HFFc6 (cell line): ENCODE measurements at regions not wholly inside any gene's neighbourhood (a gene's known extent, or its start where the extent isn't known, plus 50 kb on each side); places are given as distances from the start of the nearest gene placed in this dataset.
A peak's percentile ranks its signal among the peaks of the same experiment; 100 is the strongest.

Experiments
- DNase-seq: peaks from one replicate; pipeline ENCODE4 v3.0.0-alpha.2; 2018
- H3K27ac Mint-ChIP-seq: 2 replicates; pipeline ENCODE4 v1.8.0; 2020; ENCODE audit warnings: mild to moderate bottlenecking, mixed read lengths
- H3K27me3 Mint-ChIP-seq: 2 replicates; pipeline ENCODE4 v1.8.0; 2021; ENCODE audit warnings: mild to moderate bottlenecking, moderate library complexity, mixed read lengths; ENCODE audit not compliant: insufficient read depth
- H3K36me3 Mint-ChIP-seq: 2 replicates; pipeline ENCODE4 v1.8.0; 2021; ENCODE audit warnings: low read depth, mixed read lengths
- H3K4me1 Mint-ChIP-seq: 2 replicates; pipeline ENCODE4 v1.8.0; 2020; ENCODE audit warnings: low read depth, mixed read lengths
- H3K4me3 Mint-ChIP-seq: 2 replicates; pipeline ENCODE4 v1.8.0; 2020; ENCODE audit warnings: mild to moderate bottlenecking, moderate library complexity, mixed read lengths
- H3K9me3 Mint-ChIP-seq: 2 replicates; pipeline ENCODE4 v1.8.0; 2020; ENCODE audit warnings: mild to moderate bottlenecking, mixed read lengths
- CTCF ChIP-seq: fragments of 200-600 bp; sonication (generic); IDR thresholded peaks from 2 replicates; pipeline ENCODE4 v1.5.0; 2021; ENCODE audit warnings: antibody characterized with exemption, mild to moderate bottlenecking

DNA sequence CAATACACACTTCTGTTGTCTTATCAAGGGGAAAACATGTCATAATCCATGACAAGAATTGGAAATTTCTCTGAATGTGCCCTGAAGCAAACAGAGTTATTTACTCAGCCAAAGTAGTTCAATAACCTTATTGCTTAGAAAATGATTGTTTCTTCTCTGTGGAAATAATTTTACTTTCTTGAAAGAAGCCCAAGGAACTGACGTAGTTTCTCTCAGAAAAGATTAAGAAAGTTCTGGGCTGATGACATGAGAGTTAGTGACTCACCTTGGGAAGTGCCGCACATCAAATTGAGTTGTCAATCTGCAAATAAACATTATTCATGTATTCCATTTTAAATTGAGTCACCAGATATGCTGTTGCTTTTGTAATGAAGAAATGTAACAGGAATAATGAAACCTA lies 418.6 kb upstream of the LRRC4C start:
- no peaks in the 10 kb centered on the region for H3K36me3 Mint-ChIP-seq
- no peak overlapping the region for H3K4me3 Mint-ChIP-seq
- no peak for TF ChIP-seq CTCF
- H3K4me1 Mint-ChIP-seq = peaks cover 8% of the 10 kb centered on the region; the same call in 1 of the 2 replicates
- H3K27ac Mint-ChIP-seq = no peak overlapping the region
- peaks cover 1% of the 10 kb centered on the region; the same call in 1 of the 2 replicates for H3K27me3 Mint-ChIP-seq
- DNase-seq = no peak
- peaks cover 15% of the 10 kb centered on the region for H3K9me3 Mint-ChIP-seq

- peaks cover 8% of the 10 kb centered on the region; the same call in 1 of the 2 replicates for H3K4me1 Mint-ChIP-seq
- TF ChIP-seq CTCF = no peak
- no peaks in the 10 kb centered on the region for H3K36me3 Mint-ChIP-seq
- peaks cover 1% of the 10 kb centered on the region; the same call in 1 of the 2 replicates for H3K27me3 Mint-ChIP-seq
- no peak overlapping the region for H3K4me3 Mint-ChIP-seq
- peak; percentile 73 for DNase-seq
- H3K27ac Mint-ChIP-seq = peak overlapping the region; percentile 70
- H3K9me3 Mint-ChIP-seq = peaks cover 20% of the 10 kb centered on the region
Measured at GRCh38 chr11:41879214-41879613, 419.8 kb upstream of the LRRC4C start.

DNA sequence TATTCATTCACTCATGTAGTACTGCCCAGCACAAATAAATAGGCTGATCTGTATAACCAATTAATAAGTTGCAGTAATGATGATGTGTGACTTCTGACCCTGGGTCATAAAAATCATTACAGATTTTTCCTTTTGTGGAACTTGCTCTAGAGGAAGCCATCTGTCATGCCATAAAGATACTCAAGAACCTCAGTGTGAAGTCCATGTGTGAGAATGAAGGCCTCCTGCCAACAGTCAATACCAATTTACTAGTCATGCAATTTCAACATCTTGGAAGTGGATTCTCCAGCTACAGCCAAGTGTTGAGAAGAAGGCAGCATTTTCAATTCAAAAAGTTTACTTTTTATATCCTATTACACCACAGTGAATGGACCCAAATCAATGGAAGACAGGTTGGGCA lies 435.6 kb upstream of the LRRC4C start:
- H3K4me3 Mint-ChIP-seq = no peak overlapping the region
- no peak overlapping the region for H3K27ac Mint-ChIP-seq
- no peaks in the 10 kb centered on the region; the same call in 1 of the 2 replicates for H3K9me3 Mint-ChIP-seq
- H3K4me1 Mint-ChIP-seq = no peaks in the 10 kb centered on the region
- TF ChIP-seq CTCF = no peak
- H3K36me3 Mint-ChIP-seq = no peaks in the 10 kb centered on the region
- DNase-seq = no peak
- H3K27me3 Mint-ChIP-seq = peaks cover 2% of the 10 kb centered on the region; the same call in 1 of the 2 replicates

- H3K27ac Mint-ChIP-seq = no peak overlapping the region
- H3K4me3 Mint-ChIP-seq = no peak overlapping the region
- H3K36me3 Mint-ChIP-seq = no peaks in the 10 kb centered on the region
- peaks cover 7% of the 10 kb centered on the region for H3K9me3 Mint-ChIP-seq
- no peak for TF ChIP-seq CTCF
- no peaks in the 10 kb centered on the region for H3K4me1 Mint-ChIP-seq
- H3K27me3 Mint-ChIP-seq = no peaks in the 10 kb centered on the region
- no peak for DNase-seq
Measured at GRCh38 chr11:41897991-41898390, 438.5 kb upstream of the LRRC4C start.

DNA sequence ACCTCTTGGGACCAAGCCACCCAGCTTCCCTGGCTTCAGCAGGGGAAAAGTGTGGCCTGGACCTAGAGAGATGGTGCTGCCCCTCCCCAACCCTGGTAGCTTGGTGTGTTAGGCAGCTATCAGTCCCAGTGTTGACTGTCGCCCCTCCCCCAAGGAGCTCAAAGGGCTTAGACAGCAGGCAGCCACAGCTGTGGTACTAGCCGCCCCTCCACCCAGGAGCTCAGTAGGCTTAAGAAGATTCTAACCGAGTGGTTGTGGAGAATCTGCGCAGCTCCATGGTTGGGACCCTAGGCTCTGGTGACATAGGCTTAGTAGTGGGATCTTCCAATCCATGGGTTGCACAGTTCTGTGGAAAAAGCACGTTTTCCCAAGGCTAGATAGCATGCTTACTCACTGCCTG lies 458.4 kb upstream of the LRRC4C start:
- H3K4me1 Mint-ChIP-seq = no peaks in the 10 kb centered on the region
- H3K36me3 Mint-ChIP-seq = no peaks in the 10 kb centered on the region; the same call in 1 of the 2 replicates
- DNase-seq = no peak
- H3K27ac Mint-ChIP-seq = no peak overlapping the region
- no peak for TF ChIP-seq CTCF
- H3K27me3 Mint-ChIP-seq = no peaks in the 10 kb centered on the region
- H3K9me3 Mint-ChIP-seq = peaks cover 44% of the 10 kb centered on the region
- H3K4me3 Mint-ChIP-seq = no peak overlapping the region

DNA sequence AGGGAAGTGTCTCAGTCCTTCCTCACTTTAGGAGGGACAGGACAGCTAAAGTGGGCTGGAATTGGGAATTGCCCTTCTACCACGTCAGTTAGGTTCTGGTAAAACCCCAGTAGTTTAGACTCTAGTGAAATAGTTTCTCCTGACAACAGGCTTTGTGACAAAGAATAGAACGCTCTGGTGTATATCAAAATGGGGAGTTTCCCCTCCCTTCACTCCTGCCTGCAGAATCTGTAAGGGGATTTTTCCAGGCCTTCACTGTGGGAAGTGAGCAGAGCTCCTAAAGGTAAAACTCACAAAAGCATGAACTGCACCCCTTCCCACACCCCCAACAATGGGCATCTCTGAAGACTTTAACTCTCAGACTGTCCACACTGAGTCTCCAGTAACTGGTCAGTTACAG lies 460.9 kb upstream of the LRRC4C start:
- H3K27ac Mint-ChIP-seq = no peak overlapping the region
- no peaks in the 10 kb centered on the region for H3K4me1 Mint-ChIP-seq

More for the DNA sequence above, 460.9 kb upstream of the LRRC4C start:
- H3K36me3 Mint-ChIP-seq = no peaks in the 10 kb centered on the region; the same call in 1 of the 2 replicates
- no peak for TF ChIP-seq CTCF
- no peak overlapping the region for H3K4me3 Mint-ChIP-seq
- H3K9me3 Mint-ChIP-seq = peaks cover 30% of the 10 kb centered on the region
- H3K27me3 Mint-ChIP-seq = no peaks in the 10 kb centered on the region
- no peak for DNase-seq
